NCI-H2227 (cell line): ENCODE measurements at regions not wholly inside any gene's neighbourhood (a gene's known extent, or its start where the extent isn't known, plus 50 kb on each side); places are given as distances from the start of the nearest gene placed in this dataset.

Source experiments
- DNase-seq: peaks from one replicate; lab custom pipeline; 2025; ENCODE audit not compliant: unreplicated experiment; lab: John Stamatoyannopoulos, UW

GRCh38 chr6:142500250-142500786 lies 198.5 kb downstream of the ADGRG6 start:
- DNase-seq = no peak

- no peak for DNase-seq
Measured at GRCh38 chr6:142501795-142502194, 200.0 kb downstream of the ADGRG6 start.

GRCh38 chr6:142507065-142507464 lies 205.3 kb downstream of the ADGRG6 start:
- DNase-seq = no peak

- no peak for DNase-seq
Measured at GRCh38 chr6:142510211-142510610, 208.4 kb downstream of the ADGRG6 start.

GRCh38 chr6:142518126-142518525 lies 216.3 kb downstream of the ADGRG6 start:
- no peak for DNase-seq

GRCh38 chr6:142518761-142519160 lies 217.0 kb downstream of the ADGRG6 start:
- DNase-seq = no peak

- DNase-seq = no peak
Measured at GRCh38 chr6:142521791-142522190, 220.0 kb downstream of the ADGRG6 start.

- no peak for DNase-seq
Measured at GRCh38 chr6:142523515-142524375, 221.9 kb downstream of the ADGRG6 start.

- no peak for DNase-seq
Measured at GRCh38 chr6:142530566-142530965, 228.8 kb downstream of the ADGRG6 start.

GRCh38 chr6:142531727-142532126 lies 229.9 kb downstream of the ADGRG6 start:
- DNase-seq = no peak

- no peak for DNase-seq
Measured at GRCh38 chr6:142534076-142534475, 232.3 kb downstream of the ADGRG6 start.

- no peak for DNase-seq
Measured at GRCh38 chr6:142534484-142534883, 232.7 kb downstream of the ADGRG6 start.

GRCh38 chr6:142537612-142538478 lies 236.0 kb downstream of the ADGRG6 start:
- DNase-seq = no peak

- DNase-seq = no peak
Measured at GRCh38 chr6:142542704-142543233, 241.0 kb downstream of the ADGRG6 start.

GRCh38 chr6:142543606-142544005 lies 241.8 kb downstream of the ADGRG6 start:
- DNase-seq = no peak

- DNase-seq = no peak
Measured at GRCh38 chr6:142544199-142544838, 242.5 kb downstream of the ADGRG6 start.

GRCh38 chr6:142545147-142545546 lies 243.3 kb downstream of the ADGRG6 start:
- no peak for DNase-seq

GRCh38 chr6:142548566-142548965 lies 246.8 kb downstream of the ADGRG6 start:
- DNase-seq = no peak

GRCh38 chr6:142550310-142551063 lies 248.7 kb downstream of the ADGRG6 start:
- DNase-seq = no peak

GRCh38 chr6:142551274-142551811 lies 249.5 kb downstream of the ADGRG6 start:
- no peak for DNase-seq
